Astrocyte of the spinal cord (primary cell): ENCODE measurements at regions not wholly inside any gene's neighbourhood (a gene's known extent, or its start where the extent isn't known, plus 50 kb on each side); places are given as distances from the start of the nearest gene placed in this dataset.

ENCODE experiments used
- DNase-seq: peaks from one replicate; pipeline ENCODE4 v3.0.0; 2011; ENCODE audit warnings: low read depth, low spot score
- H3K4me3 ChIP-seq: 2 replicates; pipeline ENCODE4 v1.5.1; 2011; ENCODE audit warnings: low read depth, mild to moderate bottlenecking, low read length, moderate library complexity
- CTCF ChIP-seq: IDR thresholded peaks from 2 replicates; pipeline ENCODE4 v1.5.1; 2012; ENCODE audit warnings: low read depth, mild to moderate bottlenecking, low read length, inconsistent platforms
- in situ Hi-C: cut with HindIII; loops from 2 replicates; pipeline ENCODE4 v1.10.0; 2017; ENCODE audit warnings: low sequenced_read_pairs

- TF ChIP-seq CTCF = no peak
- no peak overlapping the region for H3K4me3 ChIP-seq
- in situ Hi-C loops = no loop called here
- DNase-seq = peak; percentile 67
Observed at GRCh38 chr11:15688351-15688792, 573.6 kb downstream of the INSC start.

- H3K4me3 ChIP-seq = no peak overlapping the region
- TF ChIP-seq CTCF = no peak
- no peak for DNase-seq
- in situ Hi-C loops = no loop called here
Observed at GRCh38 chr11:15690320-15690719, 575.6 kb downstream of the INSC start.

- in situ Hi-C loops = no loop called here
- peak; percentile 9 for DNase-seq
- TF ChIP-seq CTCF = no peak
- no peak overlapping the region for H3K4me3 ChIP-seq
Observed at GRCh38 chr11:15692739-15693138, 578.0 kb downstream of the INSC start.

GRCh38 chr11:15695096-15695721 lies 580.5 kb downstream of the INSC start:
- in situ Hi-C loops = no loop called here
- no peak for TF ChIP-seq CTCF
- no peak overlapping the region for H3K4me3 ChIP-seq
- no peak for DNase-seq

GRCh38 chr11:15696069-15696468 lies 581.3 kb downstream of the INSC start:
- DNase-seq = no peak
- no peak for TF ChIP-seq CTCF
- in situ Hi-C loops = no loop called here
- no peak overlapping the region for H3K4me3 ChIP-seq

GRCh38 chr11:15697437-15698236 lies 582.9 kb downstream of the INSC start:
- H3K4me3 ChIP-seq = no peak overlapping the region
- in situ Hi-C loops = no loop called here
- TF ChIP-seq CTCF = no peak
- DNase-seq = no peak
